Fibroblast of lung (primary cell): ENCODE measurements at regions not wholly inside any gene's neighbourhood (a gene's known extent, or its start where the extent isn't known, plus 50 kb on each side); places are given as distances from the start of the nearest gene placed in this dataset.

Source experiments
- CTCF ChIP-seq, 2 donors: IDR thresholded peaks in 1 of 2; conservative IDR thresholded peaks in 1 of 2; 1 replicate in 1 of 2; 2 replicates in 1 of 2; pipeline ENCODE4 v1.5.1; 2011 to 2012; ENCODE audit warnings: low read length in 2 of 2, control low read depth in 1 of 2, inconsistent platforms in 1 of 2, low read depth in 1 of 2, mild to moderate bottlenecking in 1 of 2
- EZH2 ChIP-seq: IDR thresholded peaks from 2 replicates; pipeline ENCODE4 v1.5.1; 2012; ENCODE audit warnings: low read length, control low read depth, mild to moderate bottlenecking; ENCODE audit errors: missing control alignments

GRCh38 chr22:49659281-49659923 is 168.3 kb downstream of the BRD1 start:
- TF ChIP-seq CTCF (conservative IDR thresholded peaks at IDR 0.05 in 1 of 2, IDR thresholded peaks at IDR 0.05 in 1 of 2; ENCODE audit: low read depth in 1 of 2, low read length in 2 of 2) (no peak), EZH2 (no peak)
